GM18502 (cell line): ENCODE measurements at regions not wholly inside any gene's neighbourhood (a gene's known extent, or its start where the extent isn't known, plus 50 kb on each side); places are given as distances from the start of the nearest gene placed in this dataset.

ENCODE experiments used
- ATAC-seq: cut with Tn5 transposase; IDR thresholded peaks from one replicate; pipeline ENCODE4 v1.9.1; 2021; ENCODE audit warnings: mild to moderate bottlenecking; ENCODE audit not compliant: unreplicated experiment, poor library complexity

GRCh38 chr10:33800545-33800944, 466.1 kb upstream of the NRP1 start:
- ATAC-seq = no peak

- no peak for ATAC-seq
Measured at GRCh38 chr10:33799944-33800323, 465.5 kb upstream of the NRP1 start.

- ATAC-seq = no peak
Measured at GRCh38 chr10:33799281-33799943, 464.9 kb upstream of the NRP1 start.

- no peak for ATAC-seq
Measured at GRCh38 chr10:33798754-33799153, 464.3 kb upstream of the NRP1 start.

GRCh38 chr10:33796680-33797079, 462.2 kb upstream of the NRP1 start:
- ATAC-seq = no peak

- no peak for ATAC-seq
Measured at GRCh38 chr10:33795529-33795928, 461.1 kb upstream of the NRP1 start.

GRCh38 chr10:33794460-33794859, 460.0 kb upstream of the NRP1 start:
- no peak for ATAC-seq

GRCh38 chr10:33793793-33794192, 459.3 kb upstream of the NRP1 start:
- ATAC-seq = no peak

GRCh38 chr10:33791272-33791660, 456.8 kb upstream of the NRP1 start:
- ATAC-seq = no peak

- no peak for ATAC-seq
Measured at GRCh38 chr10:33790521-33791271, 456.2 kb upstream of the NRP1 start.

- ATAC-seq = no peak
Measured at GRCh38 chr10:33783557-33783956, 449.1 kb upstream of the NRP1 start.

- no peak for ATAC-seq
Measured at GRCh38 chr10:33783078-33783477, 448.6 kb upstream of the NRP1 start.

- ATAC-seq = no peak
Measured at GRCh38 chr10:33781606-33782395, 447.3 kb upstream of the NRP1 start.

GRCh38 chr10:33780961-33781360, 446.5 kb upstream of the NRP1 start:
- ATAC-seq = no peak

GRCh38 chr10:33777223-33777622, 442.8 kb upstream of the NRP1 start:
- no peak for ATAC-seq

- no peak for ATAC-seq
Measured at GRCh38 chr10:33776419-33777070, 442.1 kb upstream of the NRP1 start.

- no peak for ATAC-seq
Measured at GRCh38 chr10:33774857-33775256, 440.4 kb upstream of the NRP1 start.

- no peak for ATAC-seq
Measured at GRCh38 chr10:33773886-33774480, 439.5 kb upstream of the NRP1 start.

GRCh38 chr10:33773253-33773573, 438.7 kb upstream of the NRP1 start:
- no peak for ATAC-seq

- ATAC-seq = no peak
Measured at GRCh38 chr10:33772370-33773252, 438.1 kb upstream of the NRP1 start.
